HG03520 (cell line): ENCODE measurements at regions not wholly inside any gene's neighbourhood (a gene's known extent, or its start where the extent isn't known, plus 50 kb on each side); places are given as distances from the start of the nearest gene placed in this dataset.
A peak's percentile ranks its signal among the peaks of the same experiment; 100 is the strongest.
"Not testable (repeated sequence)": the region's sequence is repeated elsewhere in the genome, so short reads cannot be mapped to it uniquely, and the experiment has no call there.

Source experiments
- ATAC-seq: cut with Tn5 transposase; IDR thresholded peaks from one replicate; pipeline ENCODE4 v1.9.1; 2021; ENCODE audit warnings: mild to moderate bottlenecking, moderate library complexity; ENCODE audit not compliant: unreplicated experiment

DNA sequence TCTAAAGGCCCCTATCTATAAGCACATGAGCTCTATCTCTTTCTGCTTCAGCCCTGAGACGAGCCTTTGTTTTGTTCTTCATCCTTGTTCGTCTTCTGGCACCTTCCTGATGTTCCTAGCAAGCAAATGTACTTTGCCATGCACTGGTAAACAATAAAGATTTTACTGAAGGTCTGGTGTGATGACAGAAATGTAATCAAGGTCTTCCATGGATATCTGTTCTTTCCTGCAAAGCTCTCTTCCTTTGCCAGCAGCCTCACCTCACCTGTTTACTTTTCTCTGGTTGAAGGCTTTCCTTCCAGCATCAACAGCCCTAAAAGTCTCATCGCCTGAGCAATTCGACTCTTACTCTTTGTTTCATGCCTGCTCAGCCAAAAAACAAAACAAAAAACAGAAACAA, 330.3 kb downstream of the PCNX1 start:
- no peak for ATAC-seq

DNA sequence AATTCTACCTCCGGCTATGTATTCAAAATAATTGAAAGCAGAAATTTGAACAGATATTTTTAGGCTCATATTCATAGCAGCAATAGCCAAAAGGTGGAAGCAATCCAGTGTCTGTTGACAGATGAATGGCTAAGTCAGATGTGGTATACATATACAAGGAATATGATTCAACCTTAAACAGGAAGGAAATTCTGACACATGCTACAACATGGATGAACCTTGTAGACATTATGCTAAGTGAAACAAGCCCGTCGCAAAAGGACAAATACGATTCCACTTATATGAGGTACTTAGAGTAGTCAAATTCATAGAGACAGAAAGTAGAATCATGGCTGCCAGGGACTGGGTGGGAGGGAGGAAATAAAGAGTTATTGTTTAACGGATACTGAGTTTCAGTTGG, 331.6 kb downstream of the PCNX1 start:
- ATAC-seq, result no peak

GRCh38 chr14:71240171-71240570, 332.9 kb downstream of the PCNX1 start:
- no peak for ATAC-seq

DNA sequence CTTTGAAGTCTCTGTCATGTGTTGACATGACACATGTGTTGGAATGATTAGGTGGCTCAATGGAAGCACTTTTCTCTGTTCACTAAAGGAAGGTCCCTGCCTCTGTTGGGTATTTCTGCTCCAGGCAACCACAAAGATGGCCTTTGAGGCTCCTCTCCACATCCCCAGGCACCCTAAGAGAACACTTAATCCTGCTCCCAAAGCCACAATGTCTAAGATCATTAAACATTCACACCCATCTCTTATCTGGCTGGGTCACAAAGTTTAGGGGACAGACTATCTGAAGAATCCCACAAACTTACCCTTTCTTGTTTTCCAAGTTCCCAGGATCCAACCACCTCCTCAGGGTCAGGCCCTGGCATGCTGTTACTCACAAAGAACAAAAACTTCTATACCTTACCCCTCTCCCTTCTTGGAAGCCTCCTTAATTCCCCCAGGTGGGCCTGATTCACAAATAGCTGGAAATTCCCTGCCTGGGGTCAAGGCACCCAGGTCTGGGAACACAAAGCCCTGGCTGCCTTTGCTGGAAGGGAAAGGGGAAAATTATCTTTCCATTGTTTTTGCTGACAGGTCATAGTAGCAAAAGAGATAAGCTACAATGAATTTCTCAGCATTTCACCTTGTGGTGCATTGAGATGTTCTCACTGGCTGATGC, 333.7 kb downstream of the PCNX1 start:
- ATAC-seq, result no peak

DNA sequence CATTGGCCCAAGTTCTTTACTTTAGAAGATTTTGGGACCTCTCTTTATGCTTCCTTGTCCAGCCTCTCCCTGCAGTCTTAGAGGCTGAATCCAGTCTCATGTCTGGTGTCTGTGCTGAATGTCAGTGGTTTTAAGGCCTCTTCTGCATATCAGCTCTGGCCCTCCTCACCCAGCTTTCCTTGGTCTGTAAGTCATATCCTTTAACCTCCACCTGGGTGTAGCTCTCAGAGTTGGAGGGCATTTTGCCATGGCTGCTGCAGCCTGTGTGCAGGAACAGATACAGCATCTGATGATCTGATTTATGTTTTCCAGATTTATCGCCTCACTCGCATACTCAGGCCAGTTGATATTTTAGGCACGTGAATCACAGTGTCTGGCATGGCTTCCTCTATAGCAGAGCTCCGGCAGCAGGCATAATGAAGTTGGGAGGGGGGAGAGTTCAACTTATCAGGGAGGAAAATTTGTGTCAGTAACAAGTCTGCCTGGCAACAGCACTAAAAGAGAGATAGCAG, 335.0 kb downstream of the PCNX1 start:
- no peak for ATAC-seq

DNA sequence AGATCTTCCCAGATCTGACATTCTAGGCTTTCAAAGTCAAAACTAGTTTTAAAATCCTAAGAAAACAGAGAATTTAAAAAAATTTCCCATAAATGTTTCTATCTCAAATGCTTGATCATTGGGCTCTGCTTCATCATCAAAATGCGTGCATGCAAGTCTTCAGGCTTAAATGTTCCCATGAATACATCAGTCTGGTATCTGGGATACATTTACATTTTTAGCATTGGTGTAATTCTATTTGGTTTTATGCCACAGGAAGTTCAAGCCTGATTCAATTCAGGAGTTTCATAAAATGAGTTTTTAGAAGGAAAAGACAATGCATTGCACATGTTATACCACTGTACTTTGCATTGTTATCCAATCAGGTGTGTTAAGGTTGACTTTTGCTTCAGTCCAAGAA, 336.4 kb downstream of the PCNX1 start:
- no peak for ATAC-seq

GRCh38 chr14:71244341-71244740, 337.1 kb downstream of the PCNX1 start:
- no peak for ATAC-seq

DNA sequence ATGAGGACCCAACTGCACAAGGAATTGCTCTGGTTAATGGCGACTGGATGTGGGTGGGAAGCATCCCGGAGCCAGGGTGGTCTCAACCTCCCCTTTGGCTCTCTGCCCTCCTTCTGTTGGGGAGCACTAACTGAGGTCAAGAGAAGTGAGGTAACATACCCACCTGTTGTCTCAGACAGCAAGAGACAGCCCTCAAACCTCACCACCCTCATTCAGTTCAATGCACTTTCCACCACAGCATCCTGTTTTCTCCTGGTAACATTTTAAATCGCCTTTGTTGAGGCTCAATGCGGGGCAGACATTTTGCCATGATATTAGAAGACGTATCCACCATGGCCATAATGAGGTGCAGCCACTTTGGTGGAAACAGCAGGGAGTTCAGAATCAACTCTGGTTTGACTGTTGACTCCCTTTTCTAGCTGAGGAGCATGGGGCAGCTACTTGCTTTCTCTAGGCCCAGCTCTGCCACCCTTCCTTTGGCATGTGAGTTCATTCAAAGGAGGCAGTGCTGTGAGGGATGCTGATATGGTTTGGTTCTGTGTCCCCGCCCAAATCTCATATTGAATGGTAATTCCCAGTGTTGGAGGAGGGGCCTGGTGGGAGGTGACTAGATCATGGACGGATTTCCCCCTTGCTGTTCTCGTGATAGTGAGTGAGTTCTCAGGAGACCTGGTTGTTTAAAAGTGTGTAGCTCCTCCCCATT, 338.6 kb downstream of the PCNX1 start:
- ATAC-seq, result no peak

- no peak for ATAC-seq
Observed at GRCh38 chr14:71246539-71246938, 339.3 kb downstream of the PCNX1 start.

GRCh38 chr14:71247106-71247505, 339.8 kb downstream of the PCNX1 start:
- ATAC-seq, result no peak

DNA sequence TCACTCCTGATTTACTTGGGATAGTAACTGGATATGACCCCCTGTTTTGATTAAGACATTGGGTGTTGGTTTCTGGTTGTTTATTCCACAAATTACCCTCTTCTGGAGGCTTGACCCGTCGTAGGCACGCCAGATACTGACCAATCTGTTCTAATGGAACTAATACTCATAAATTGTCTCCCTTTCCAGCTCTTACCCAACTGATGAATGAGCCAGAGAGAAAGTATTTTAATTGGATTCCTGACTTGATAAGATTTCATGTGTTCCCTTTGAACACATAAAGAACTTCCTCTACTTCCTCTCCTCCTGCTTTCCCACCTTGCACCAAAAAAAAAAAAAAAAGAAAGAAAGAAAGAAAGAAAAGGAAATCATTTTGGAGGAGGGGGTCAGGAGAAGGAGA, 340.9 kb downstream of the PCNX1 start:
- ATAC-seq, result no peak

- no peak for ATAC-seq
Observed at GRCh38 chr14:71250347-71250746, 343.1 kb downstream of the PCNX1 start.

DNA sequence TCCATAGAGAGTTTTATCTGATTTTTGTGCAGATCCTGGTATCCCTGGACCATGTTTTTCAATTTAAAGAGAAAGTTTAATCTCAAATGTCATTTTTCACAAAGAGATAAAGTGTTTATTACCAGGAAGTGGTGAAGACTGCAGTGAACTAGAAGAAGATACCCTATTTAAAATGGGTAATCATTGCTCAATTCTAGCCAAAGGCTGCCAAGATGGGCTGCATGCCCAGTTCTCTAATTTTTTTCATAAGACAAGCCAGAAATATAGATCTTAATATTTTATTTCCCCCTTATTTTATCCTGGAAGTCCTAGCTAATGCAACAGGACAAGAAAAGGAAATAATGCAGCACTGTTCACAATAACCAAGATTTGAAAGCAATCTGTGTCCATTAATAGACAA, 343.5 kb downstream of the PCNX1 start:
- no peak for ATAC-seq

- ATAC-seq, result not testable (repeated sequence)
Observed at GRCh38 chr14:71254091-71254719, 346.9 kb downstream of the PCNX1 start.

- ATAC-seq, result no peak
Observed at GRCh38 chr14:71261206-71261605, 353.9 kb downstream of the PCNX1 start.

GRCh38 chr14:71262441-71262840, 355.2 kb downstream of the PCNX1 start:
- ATAC-seq, result no peak

GRCh38 chr14:71264260-71264659, 357.0 kb downstream of the PCNX1 start:
- no peak for ATAC-seq

DNA sequence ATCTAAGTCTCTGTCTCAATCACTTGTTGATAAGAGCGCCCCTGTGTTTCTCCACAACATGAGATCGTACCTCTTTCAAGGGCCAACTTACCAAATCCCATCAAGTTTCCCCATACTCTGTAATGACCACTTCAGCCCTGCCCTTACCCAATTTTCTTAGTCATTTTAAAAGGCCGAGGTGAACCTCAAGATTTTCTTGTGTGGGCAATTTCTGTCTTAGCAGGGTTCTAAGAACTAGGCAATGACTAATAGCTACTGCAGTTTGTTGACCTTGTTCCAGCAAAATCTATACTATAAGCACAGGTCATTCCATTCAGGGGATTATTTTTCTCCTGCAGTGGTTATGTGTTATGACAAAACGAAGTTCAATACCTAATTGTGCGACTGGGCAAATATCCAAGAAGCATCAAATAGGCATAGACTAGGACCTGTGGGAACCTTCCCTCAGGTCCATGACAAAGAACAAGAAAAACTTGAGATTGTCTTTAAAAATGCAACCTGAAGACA, 359.8 kb downstream of the PCNX1 start:
- ATAC-seq, result peak; percentile 55

GRCh38 chr14:71267691-71268090, 360.4 kb downstream of the PCNX1 start:
- no peak for ATAC-seq

DNA sequence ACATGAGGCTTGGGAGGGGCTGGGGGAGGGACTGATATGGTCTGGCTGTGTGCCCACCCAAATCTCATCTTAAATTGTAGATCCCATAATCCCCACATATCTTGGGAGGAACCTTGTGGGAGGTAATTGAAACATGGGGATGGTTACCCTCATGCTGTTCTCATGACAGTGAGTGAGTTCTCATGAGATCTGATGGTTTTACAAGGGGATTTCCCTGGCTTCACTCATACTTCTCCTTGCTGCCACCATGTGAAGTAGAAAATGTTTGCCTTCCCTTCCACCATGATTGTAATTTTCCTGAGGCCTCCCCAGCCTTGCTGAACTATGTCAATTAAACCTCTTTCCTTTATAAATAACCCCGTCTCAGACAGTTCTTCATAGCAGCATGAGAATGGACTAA, 362.9 kb downstream of the PCNX1 start:
- ATAC-seq, result no peak

GRCh38 chr14:71271166-71271945, 364.1 kb downstream of the PCNX1 start:
- no peak for ATAC-seq
